ENCODE measurements at regions not wholly inside any gene's neighbourhood (a gene's known extent, or its start where the extent isn't known, plus 50 kb on each side); places are given as distances from the start of the nearest gene placed in this dataset.

GRCh38 chr5:32887390-32887789 lies 176.3 kb downstream of the NPR3 start:
- Histone ChIP-seq H3K4me2 (ENCODE audit: low read depth, low read length) (no peak overlapping the region), H3F3A (ENCODE audit: insufficient read depth, low read length) (no peaks in the 10 kb centered on the region), H3K4me1 (ENCODE audit: low read length) (no peaks in the 10 kb centered on the region), H3K79me2 (ENCODE audit: low read length) (no peaks in the 10 kb centered on the region), H3K27me3 (replicated peaks; ENCODE audit: insufficient read depth, low read length) (no peaks in the 10 kb centered on the region), H3K9me3 (replicated peaks; ENCODE audit: insufficient read depth, low read length) (no peaks in the 10 kb centered on the region), H3K9ac (ENCODE audit: low read length) (no peak overlapping the region), H2AFZ (ENCODE audit: low read length) (no peak overlapping the region), H3K9me2 (replicated peaks; ENCODE audit: insufficient read depth, low read length) (no peaks in the 10 kb centered on the region), H4K20me1 (ENCODE audit: insufficient read depth, low read length) (no peaks in the 10 kb centered on the region), H3K27ac (ENCODE audit: low read length) (no peak overlapping the region), H3K4me3 (ENCODE audit: low read length) (no peak overlapping the region), H3K36me3 (replicated peaks; ENCODE audit: insufficient read depth, low read length) (no peaks in the 10 kb centered on the region)
- TF ChIP-seq EZH2 (optimal IDR thresholded peaks at IDR 0.05; ENCODE audit: low read depth, low read length) = no peak
- no peak for TF ChIP-seq EZH2phosphoT487 (IDR thresholded peaks at IDR 0.05; ENCODE audit: low read length)
- DNase-seq = no peak

GRCh38 chr5:32889078-32889477 lies 178.0 kb downstream of the NPR3 start:
- H3K4me3 ChIP-seq (ENCODE audit: low read length) = no peak overlapping the region
- H3F3A ChIP-seq (ENCODE audit: insufficient read depth, low read length) = no peaks in the 10 kb centered on the region
- no peaks in the 10 kb centered on the region for H3K9me3 ChIP-seq (replicated peaks; ENCODE audit: insufficient read depth, low read length)
- H3K4me1 ChIP-seq (ENCODE audit: low read length) = no peaks in the 10 kb centered on the region
- no peak overlapping the region for H3K4me2 ChIP-seq (ENCODE audit: low read depth, low read length)
- no peak for TF ChIP-seq EZH2phosphoT487 (IDR thresholded peaks at IDR 0.05; ENCODE audit: low read length)
- TF ChIP-seq CTCF (IDR thresholded peaks at IDR 0.05; ENCODE audit: low read length) = no peak
- no peak for TF ChIP-seq EZH2 (optimal IDR thresholded peaks at IDR 0.05; ENCODE audit: low read depth, low read length)
- no peaks in the 10 kb centered on the region for H3K36me3 ChIP-seq (replicated peaks; ENCODE audit: insufficient read depth, low read length)
- H3K9ac ChIP-seq (ENCODE audit: low read length) = no peak overlapping the region
- H3K79me2 ChIP-seq (ENCODE audit: low read length) = no peaks in the 10 kb centered on the region
- no peaks in the 10 kb centered on the region for H3K9me2 ChIP-seq (replicated peaks; ENCODE audit: insufficient read depth, low read length)
- H2AFZ ChIP-seq (ENCODE audit: low read length) = no peak overlapping the region
- H3K27ac ChIP-seq (ENCODE audit: low read length) = no peak overlapping the region
- DNase-seq = no peak
- H3K27me3 ChIP-seq (replicated peaks; ENCODE audit: insufficient read depth, low read length) = no peaks in the 10 kb centered on the region
- no peaks in the 10 kb centered on the region for H4K20me1 ChIP-seq (ENCODE audit: insufficient read depth, low read length)

- no peaks in the 10 kb centered on the region for H3K4me1 ChIP-seq (ENCODE audit: low read length)
- no peaks in the 10 kb centered on the region for H3K9me2 ChIP-seq (replicated peaks; ENCODE audit: insufficient read depth, low read length)
- H3K27me3 ChIP-seq (replicated peaks; ENCODE audit: insufficient read depth, low read length) = no peaks in the 10 kb centered on the region
- H3K4me3 ChIP-seq (ENCODE audit: low read length) = no peak overlapping the region
- TF ChIP-seq CTCF (IDR thresholded peaks at IDR 0.05; ENCODE audit: low read length) (no peak), EZH2phosphoT487 (IDR thresholded peaks at IDR 0.05; ENCODE audit: low read length) (no peak), EZH2 (optimal IDR thresholded peaks at IDR 0.05; ENCODE audit: low read depth, low read length) (no peak)
- no peaks in the 10 kb centered on the region for H3F3A ChIP-seq (ENCODE audit: insufficient read depth, low read length)
- H3K9me3 ChIP-seq (replicated peaks; ENCODE audit: insufficient read depth, low read length) = no peaks in the 10 kb centered on the region
- no peak overlapping the region for H3K9ac ChIP-seq (ENCODE audit: low read length)
- no peak overlapping the region for H3K4me2 ChIP-seq (ENCODE audit: low read depth, low read length)
- H3K27ac ChIP-seq (ENCODE audit: low read length) = no peak overlapping the region
- no peaks in the 10 kb centered on the region for H3K79me2 ChIP-seq (ENCODE audit: low read length)
- no peaks in the 10 kb centered on the region for H3K36me3 ChIP-seq (replicated peaks; ENCODE audit: insufficient read depth, low read length)
- no peaks in the 10 kb centered on the region for H4K20me1 ChIP-seq (ENCODE audit: insufficient read depth, low read length)
- DNase-seq = no peak
- no peak overlapping the region for H2AFZ ChIP-seq (ENCODE audit: low read length)
Observed at GRCh38 chr5:32903613-32904012, 192.5 kb downstream of the NPR3 start.

- no peak overlapping the region for H3K9ac ChIP-seq (ENCODE audit: low read length)
- TF ChIP-seq EZH2phosphoT487 (IDR thresholded peaks at IDR 0.05; ENCODE audit: low read length) (no peak), CTCF (IDR thresholded peaks at IDR 0.05; ENCODE audit: low read length) (no peak), EZH2 (optimal IDR thresholded peaks at IDR 0.05; ENCODE audit: low read depth, low read length) (no peak)
- no peaks in the 10 kb centered on the region for H4K20me1 ChIP-seq (ENCODE audit: insufficient read depth, low read length)
- H3K36me3 ChIP-seq (replicated peaks; ENCODE audit: insufficient read depth, low read length) = no peaks in the 10 kb centered on the region
- no peaks in the 10 kb centered on the region for H3K79me2 ChIP-seq (ENCODE audit: low read length)
- H3K27me3 ChIP-seq (replicated peaks; ENCODE audit: insufficient read depth, low read length) = no peaks in the 10 kb centered on the region
- no peaks in the 10 kb centered on the region for H3F3A ChIP-seq (ENCODE audit: insufficient read depth, low read length)
- no peak overlapping the region for H3K27ac ChIP-seq (ENCODE audit: low read length)
- no peak for DNase-seq
- H3K4me1 ChIP-seq (ENCODE audit: low read length) = no peaks in the 10 kb centered on the region
- H3K9me2 ChIP-seq (replicated peaks; ENCODE audit: insufficient read depth, low read length) = no peaks in the 10 kb centered on the region
- H2AFZ ChIP-seq (ENCODE audit: low read length) = no peak overlapping the region
- no peak overlapping the region for H3K4me3 ChIP-seq (ENCODE audit: low read length)
- no peaks in the 10 kb centered on the region for H3K9me3 ChIP-seq (replicated peaks; ENCODE audit: insufficient read depth, low read length)
- no peak overlapping the region for H3K4me2 ChIP-seq (ENCODE audit: low read depth, low read length)
Observed at GRCh38 chr5:32908641-32909040, 197.5 kb downstream of the NPR3 start.
